ENCODE measurements at regions not wholly inside any gene's neighbourhood (a gene's known extent, or its start where the extent isn't known, plus 50 kb on each side); places are given as distances from the start of the nearest gene placed in this dataset.
A peak's percentile ranks its signal among the peaks of the same experiment; 100 is the strongest.

DNA sequence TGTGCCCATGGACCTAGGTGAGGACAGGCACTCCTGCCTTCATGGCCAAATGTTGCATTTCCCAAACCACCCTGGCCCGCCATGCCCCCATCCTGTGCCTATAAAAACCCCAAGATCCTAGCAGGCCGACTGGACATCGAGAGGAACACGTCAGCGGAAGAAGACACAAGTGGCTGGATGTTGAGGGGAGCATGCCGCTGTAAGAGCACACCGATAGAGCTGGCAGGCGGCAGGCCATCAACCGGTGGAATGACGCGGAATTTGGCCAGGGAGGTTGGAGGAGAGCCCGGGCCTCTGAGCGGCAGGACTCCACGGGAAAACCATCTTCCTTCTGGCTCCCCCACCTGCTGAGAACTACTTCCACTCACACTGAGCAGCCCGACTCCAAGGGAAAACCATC lies 361.1 kb upstream of the TMPRSS15 start:
- no peak overlapping the region for H3K27ac Mint-ChIP-seq
- TF ChIP-seq, protein P1, sequence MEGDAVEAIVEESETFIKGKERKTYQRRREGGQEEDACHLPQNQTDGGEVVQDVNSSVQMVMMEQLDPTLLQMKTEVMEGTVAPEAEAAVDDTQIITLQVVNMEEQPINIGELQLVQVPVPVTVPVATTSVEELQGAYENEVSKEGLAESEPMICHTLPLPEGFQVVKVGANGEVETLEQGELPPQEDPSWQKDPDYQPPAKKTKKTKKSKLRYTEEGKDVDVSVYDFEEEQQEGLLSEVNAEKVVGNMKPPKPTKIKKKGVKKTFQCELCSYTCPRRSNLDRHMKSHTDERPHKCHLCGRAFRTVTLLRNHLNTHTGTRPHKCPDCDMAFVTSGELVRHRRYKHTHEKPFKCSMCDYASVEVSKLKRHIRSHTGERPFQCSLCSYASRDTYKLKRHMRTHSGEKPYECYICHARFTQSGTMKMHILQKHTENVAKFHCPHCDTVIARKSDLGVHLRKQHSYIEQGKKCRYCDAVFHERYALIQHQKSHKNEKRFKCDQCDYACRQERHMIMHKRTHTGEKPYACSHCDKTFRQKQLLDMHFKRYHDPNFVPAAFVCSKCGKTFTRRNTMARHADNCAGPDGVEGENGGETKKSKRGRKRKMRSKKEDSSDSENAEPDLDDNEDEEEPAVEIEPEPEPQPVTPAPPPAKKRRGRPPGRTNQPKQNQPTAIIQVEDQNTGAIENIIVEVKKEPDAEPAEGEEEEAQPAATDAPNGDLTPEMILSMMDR (IDR thresholded peaks at IDR 0.05; ENCODE audit: unreplicated experiment), result no peak
- H3K4me1 Mint-ChIP-seq, result no peaks in the 10 kb centered on the region
- H3K27me3 Mint-ChIP-seq (ENCODE audit: low read depth), result no peaks in the 10 kb centered on the region
- H3K9me3 Mint-ChIP-seq, result no peaks in the 10 kb centered on the region
- no peak overlapping the region for H3K4me3 Mint-ChIP-seq
- H3K36me3 Mint-ChIP-seq, result no peaks in the 10 kb centered on the region
- no peak for DNase-seq (ENCODE audit: low spot score in 2 of 2, unreplicated experiment in 2 of 2)

DNA sequence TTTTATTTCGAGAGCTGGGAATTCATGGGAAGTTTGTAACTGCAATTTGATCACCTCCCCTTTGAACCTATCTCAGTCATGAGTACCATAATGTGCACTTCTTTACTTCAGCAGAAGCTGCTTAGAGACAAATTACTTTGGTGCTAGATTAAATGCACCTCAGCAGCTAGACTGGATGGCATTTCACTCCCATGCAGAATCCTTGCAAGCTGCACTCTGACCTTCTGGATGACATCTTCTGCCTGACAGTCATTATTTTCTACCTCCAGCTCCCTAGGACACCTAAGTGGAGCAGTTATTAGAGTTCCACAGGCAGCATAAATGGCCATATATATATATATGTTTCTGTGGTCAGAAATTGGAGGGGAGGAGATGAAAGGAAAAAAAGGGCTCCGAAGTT lies 366.0 kb upstream of the TMPRSS15 start:
- no peak for DNase-seq (ENCODE audit: low spot score in 2 of 2, unreplicated experiment in 2 of 2)
- Mint-ChIP-seq H3K27me3 (ENCODE audit: low read depth) (peaks cover 1% of the 10 kb centered on the region), H3K36me3 (no peaks in the 10 kb centered on the region), H3K4me3 (no peak overlapping the region), H3K27ac (no peak overlapping the region), H3K4me1 (peaks cover 23% of the 10 kb centered on the region), H3K9me3 (no peaks in the 10 kb centered on the region)
- TF ChIP-seq, protein P1 (IDR thresholded peaks at IDR 0.05; ENCODE audit: unreplicated experiment), result no peak

DNA sequence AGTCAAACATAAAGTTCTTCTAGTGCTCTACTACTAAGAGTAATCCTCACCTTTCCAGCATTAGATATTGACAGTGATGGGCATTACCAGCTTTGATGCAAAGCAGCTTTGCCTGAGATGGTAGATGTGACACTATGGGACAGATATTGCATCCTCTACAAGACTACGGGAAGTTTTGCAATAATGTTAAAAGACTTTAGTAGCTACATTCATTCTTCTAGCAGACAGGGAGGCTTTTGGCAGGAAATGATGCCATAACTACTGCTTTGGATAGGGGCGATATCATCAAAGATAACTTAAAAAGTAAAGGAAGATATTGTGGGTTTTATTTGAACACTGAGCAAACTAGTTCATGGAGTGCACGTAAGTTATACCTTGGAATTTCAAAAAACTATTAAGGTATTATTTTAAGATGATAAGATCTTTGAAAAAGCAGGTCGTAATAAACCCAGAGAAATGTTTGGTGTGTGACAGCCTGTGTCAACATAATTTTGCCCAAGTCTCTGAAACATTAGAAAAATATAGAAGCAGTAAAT lies 368.3 kb upstream of the TMPRSS15 start:
- H3K9me3 Mint-ChIP-seq, result no peaks in the 10 kb centered on the region
- H3K36me3 Mint-ChIP-seq, result no peaks in the 10 kb centered on the region
- peaks cover 1% of the 10 kb centered on the region for H3K27me3 Mint-ChIP-seq (ENCODE audit: low read depth)
- H3K4me3 Mint-ChIP-seq, result no peak overlapping the region
- H3K4me1 Mint-ChIP-seq, result peaks cover 36% of the 10 kb centered on the region
- TF ChIP-seq, protein P1 (IDR thresholded peaks at IDR 0.05; ENCODE audit: unreplicated experiment), result no peak
- H3K27ac Mint-ChIP-seq, result no peak overlapping the region
- no peak for DNase-seq (ENCODE audit: low spot score in 2 of 2, unreplicated experiment in 2 of 2)

DNA sequence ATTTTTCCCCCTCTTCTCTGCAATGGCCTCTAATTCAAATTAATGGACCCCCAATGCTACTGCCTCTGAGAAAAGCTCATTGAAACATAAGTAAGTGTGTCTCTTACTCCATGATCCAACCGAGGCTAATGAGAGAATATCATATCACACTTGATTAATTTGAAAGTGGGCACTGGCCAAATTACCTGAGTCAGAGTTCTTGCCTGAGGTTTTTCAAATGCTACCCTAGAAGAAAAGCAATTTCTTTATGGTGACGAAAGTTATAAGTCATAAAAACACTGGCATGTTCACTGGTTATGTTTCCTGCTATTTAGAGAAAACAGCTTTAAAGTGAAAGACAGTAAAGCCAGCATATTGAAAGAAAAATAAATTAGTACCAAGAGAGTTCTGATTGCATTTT lies 368.8 kb upstream of the TMPRSS15 start:
- Mint-ChIP-seq H3K27ac (no peak overlapping the region), H3K36me3 (no peaks in the 10 kb centered on the region), H3K4me3 (no peak overlapping the region)

DNA sequence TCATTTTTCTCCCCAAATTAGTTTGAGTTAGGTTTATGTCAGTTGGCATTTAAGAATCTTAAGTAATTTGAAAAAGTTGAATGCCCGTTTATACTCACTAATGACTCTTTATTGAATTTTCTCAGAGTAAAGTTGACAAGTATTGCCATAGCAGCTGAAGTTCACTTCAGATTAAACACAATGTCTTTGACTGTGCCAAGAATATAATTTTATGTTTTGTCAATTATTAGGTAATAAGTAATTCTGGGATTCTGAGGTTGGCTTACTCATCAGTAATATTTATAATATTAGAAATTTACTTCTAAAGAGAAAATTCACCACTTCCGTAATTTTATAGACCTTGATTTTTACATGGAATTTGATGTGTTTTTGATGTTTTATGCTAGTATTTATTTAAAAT lies 369.3 kb upstream of the TMPRSS15 start:
- no peaks in the 10 kb centered on the region for H3K36me3 Mint-ChIP-seq
- peak overlapping the region; percentile 39 for H3K27ac Mint-ChIP-seq
- H3K9me3 Mint-ChIP-seq, result no peaks in the 10 kb centered on the region
- H3K4me3 Mint-ChIP-seq, result no peak overlapping the region
- H3K4me1 Mint-ChIP-seq, result peaks cover 36% of the 10 kb centered on the region
- TF ChIP-seq, protein P1 (IDR thresholded peaks at IDR 0.05; ENCODE audit: unreplicated experiment), result no peak
- H3K27me3 Mint-ChIP-seq (ENCODE audit: low read depth), result peaks cover 1% of the 10 kb centered on the region
- DNase-seq (ENCODE audit: low spot score in 2 of 2, unreplicated experiment in 2 of 2), result no peak

More for the DNA sequence above, 368.8 kb upstream of the TMPRSS15 start:
- TF ChIP-seq, protein P1 (IDR thresholded peaks at IDR 0.05; ENCODE audit: unreplicated experiment), result no peak
- no peak for DNase-seq (ENCODE audit: low spot score in 2 of 2, unreplicated experiment in 2 of 2)
- Mint-ChIP-seq H3K4me1 (peaks cover 36% of the 10 kb centered on the region), H3K9me3 (no peaks in the 10 kb centered on the region), H3K27me3 (ENCODE audit: low read depth) (peaks cover 1% of the 10 kb centered on the region)

DNA sequence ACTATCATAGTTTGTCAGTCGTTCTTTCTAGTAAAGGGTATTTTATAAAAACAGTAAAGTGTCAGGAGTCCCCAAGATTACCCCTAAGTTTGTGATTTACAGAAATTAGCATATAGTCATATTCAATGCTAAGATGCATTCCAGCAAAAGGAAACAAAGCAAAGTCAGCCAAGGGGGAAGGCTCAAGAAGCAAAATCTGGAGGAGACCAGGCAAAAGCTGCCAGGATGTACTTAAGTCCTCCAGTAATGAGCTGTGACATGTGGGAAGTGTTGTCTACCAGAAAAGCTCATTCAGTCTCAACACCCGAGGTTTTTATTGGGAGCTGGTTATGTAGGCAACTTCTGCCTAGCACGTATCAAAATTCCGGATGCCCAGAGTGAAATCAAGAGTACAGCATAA lies 373.4 kb upstream of the TMPRSS15 start:
- H3K9me3 Mint-ChIP-seq, result peaks cover 13% of the 10 kb centered on the region
- TF ChIP-seq, protein P1 (IDR thresholded peaks at IDR 0.05; ENCODE audit: unreplicated experiment), result no peak
- H3K4me1 Mint-ChIP-seq, result peaks cover 28% of the 10 kb centered on the region
- no peaks in the 10 kb centered on the region for H3K36me3 Mint-ChIP-seq
- DNase-seq (ENCODE audit: low spot score in 2 of 2, unreplicated experiment in 2 of 2), result no peak
- H3K27ac Mint-ChIP-seq, result no peak overlapping the region
- no peaks in the 10 kb centered on the region for H3K27me3 Mint-ChIP-seq (ENCODE audit: low read depth)
- no peak overlapping the region for H3K4me3 Mint-ChIP-seq

Measured in mesothelial cell of epicardium (in vitro differentiated cells).